Activated CD4-positive, alpha-beta T cell treated with anti-CD3 and anti-CD28 coated beads, Interleukin-2, amount 10 ng/mL, durations not matched to agents 24 days and 14 days (primary cell): ENCODE measurements at regions not wholly inside any gene's neighbourhood (a gene's known extent, or its start where the extent isn't known, plus 50 kb on each side); places are given as distances from the start of the nearest gene placed in this dataset.

ENCODE experiments used
- DNase-seq: peaks from one replicate; pipeline ENCODE4 v3.0.0; 2022
- H3K27ac Mint-ChIP-seq: one replicate; pipeline ENCODE4 v1.8.0; 2022; ENCODE audit warnings: mild to moderate bottlenecking, mixed read lengths
- H3K27me3 Mint-ChIP-seq: one replicate; pipeline ENCODE4 v1.8.0; 2022; ENCODE audit warnings: mixed read lengths
- H3K36me3 Mint-ChIP-seq: one replicate; pipeline ENCODE4 v1.8.0; 2022; ENCODE audit warnings: low read depth, mild to moderate bottlenecking, mixed read lengths
- H3K4me1 Mint-ChIP-seq: one replicate; pipeline ENCODE4 v1.8.0; 2021; ENCODE audit warnings: mixed read lengths
- H3K4me3 Mint-ChIP-seq: one replicate; pipeline ENCODE4 v1.8.0; 2022; ENCODE audit warnings: mild to moderate bottlenecking, moderate library complexity, mixed read lengths
- H3K9me3 Mint-ChIP-seq: one replicate; pipeline ENCODE4 v1.8.0; 2021; ENCODE audit warnings: mixed read lengths
- intact Hi-C: fragments of 100-400 bp; cut with micrococcal nuclease; formaldehyde crosslinking; loops from one replicate; pipeline ENCODE4 v1.15.1; 2023

DNA sequence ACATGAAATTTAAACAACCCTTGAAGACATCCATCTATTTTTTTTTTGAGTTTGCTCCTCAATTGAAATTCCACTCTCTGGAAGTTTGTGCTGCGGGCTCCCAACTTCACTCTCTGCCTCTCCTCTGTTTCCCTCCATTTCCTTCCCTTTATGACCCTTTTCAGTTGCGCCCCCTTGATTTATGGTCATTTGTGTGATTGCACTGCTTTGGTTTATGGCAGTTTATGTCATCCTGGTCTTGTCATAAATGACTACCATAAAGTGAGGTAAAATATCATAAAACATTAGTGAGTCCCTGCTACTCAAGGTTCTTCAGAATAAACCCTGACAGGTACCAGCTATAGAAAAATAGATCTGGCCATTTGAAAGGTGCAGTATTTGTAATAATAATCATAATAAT lies 348.3 kb upstream of the ZFP64 start:
- intact Hi-C loops, result no loop called here
- H3K4me1 Mint-ChIP-seq, result no peaks in the 10 kb centered on the region
- H3K36me3 Mint-ChIP-seq, result no peaks in the 10 kb centered on the region
- H3K9me3 Mint-ChIP-seq, result peaks cover 3% of the 10 kb centered on the region
- no peak overlapping the region for H3K27ac Mint-ChIP-seq
- DNase-seq, result no peak
- no peak overlapping the region for H3K4me3 Mint-ChIP-seq
- peaks cover 1% of the 10 kb centered on the region for H3K27me3 Mint-ChIP-seq

GRCh38 chr20:52536841-52537400 lies 345.3 kb upstream of the ZFP64 start:
- DNase-seq, result no peak
- no peak overlapping the region for H3K4me3 Mint-ChIP-seq
- peaks cover 6% of the 10 kb centered on the region for H3K9me3 Mint-ChIP-seq
- H3K36me3 Mint-ChIP-seq, result no peaks in the 10 kb centered on the region
- no peaks in the 10 kb centered on the region for H3K4me1 Mint-ChIP-seq
- intact Hi-C loops, result no loop called here
- H3K27me3 Mint-ChIP-seq, result peaks cover 1% of the 10 kb centered on the region
- no peak overlapping the region for H3K27ac Mint-ChIP-seq

DNA sequence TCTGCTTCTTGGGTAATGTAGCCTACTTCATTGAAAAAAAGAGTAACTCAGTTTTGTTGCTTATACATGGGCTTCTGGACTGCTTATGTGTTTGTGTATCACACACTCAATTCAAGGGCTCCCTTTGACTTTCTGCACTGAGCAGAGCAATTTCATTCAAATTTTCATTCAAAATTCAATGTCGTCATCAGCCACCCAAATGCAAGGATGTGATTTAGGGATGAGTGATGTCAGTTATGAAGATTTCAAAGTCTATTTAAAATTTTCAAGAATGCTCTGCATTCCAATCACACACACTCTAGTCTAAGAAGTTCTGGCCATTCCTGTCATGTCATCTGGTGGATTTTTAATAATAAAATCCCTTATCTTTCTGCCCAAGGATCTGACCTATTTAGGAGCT lies 344.5 kb upstream of the ZFP64 start:
- no peaks in the 10 kb centered on the region for H3K36me3 Mint-ChIP-seq
- no peak overlapping the region for H3K27ac Mint-ChIP-seq
- peaks cover 1% of the 10 kb centered on the region for H3K27me3 Mint-ChIP-seq
- no peak for DNase-seq
- intact Hi-C loops, result no loop called here
- H3K9me3 Mint-ChIP-seq, result peaks cover 6% of the 10 kb centered on the region
- H3K4me1 Mint-ChIP-seq, result no peaks in the 10 kb centered on the region
- H3K4me3 Mint-ChIP-seq, result no peak overlapping the region

DNA sequence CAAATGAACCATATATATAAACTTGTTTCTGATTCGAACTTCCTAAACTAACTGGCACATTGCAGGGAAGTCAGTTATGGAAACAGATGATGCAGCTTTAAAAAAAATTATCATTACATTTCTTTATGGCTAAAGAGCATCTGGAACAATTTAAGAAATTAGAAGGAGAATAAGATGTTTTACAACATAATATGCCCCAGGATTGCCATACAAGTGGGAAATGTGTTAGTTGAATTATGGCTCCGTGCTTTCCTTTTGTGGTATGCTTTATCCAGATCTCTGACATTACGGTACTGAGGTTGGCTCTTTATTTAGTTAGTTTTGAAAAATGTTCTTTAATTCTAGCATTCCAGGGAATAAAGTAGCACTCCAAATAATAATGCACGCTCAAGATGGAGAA lies 343.0 kb upstream of the ZFP64 start:
- no peak overlapping the region for H3K27ac Mint-ChIP-seq
- no peak overlapping the region for H3K4me3 Mint-ChIP-seq
- H3K36me3 Mint-ChIP-seq, result no peaks in the 10 kb centered on the region
- intact Hi-C loops, result no loop called here
- no peak for DNase-seq
- H3K9me3 Mint-ChIP-seq, result peaks cover 3% of the 10 kb centered on the region
- no peaks in the 10 kb centered on the region for H3K27me3 Mint-ChIP-seq
- H3K4me1 Mint-ChIP-seq, result no peaks in the 10 kb centered on the region

DNA sequence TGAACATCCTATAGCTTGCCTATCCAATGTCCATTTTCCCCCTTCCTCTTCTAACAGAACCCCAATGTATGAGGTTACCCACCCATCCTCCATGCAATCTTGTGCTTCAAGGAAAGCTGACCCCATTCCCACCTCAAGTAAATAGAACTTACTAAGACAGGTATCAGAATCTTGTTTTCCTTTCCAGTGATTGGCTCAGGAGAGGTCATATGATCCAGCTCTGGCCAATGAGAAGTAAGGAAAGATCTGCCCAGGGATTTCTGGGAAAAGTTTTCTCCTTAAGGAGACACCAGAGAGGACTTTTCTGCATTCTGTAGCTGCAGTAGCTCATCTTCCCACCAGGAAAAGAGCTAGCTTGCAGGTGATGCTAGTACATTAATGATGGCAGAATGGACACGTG lies 341.8 kb upstream of the ZFP64 start:
- no peaks in the 10 kb centered on the region for H3K36me3 Mint-ChIP-seq
- no peaks in the 10 kb centered on the region for H3K4me1 Mint-ChIP-seq
- H3K27ac Mint-ChIP-seq, result no peak overlapping the region
- peaks cover 3% of the 10 kb centered on the region for H3K9me3 Mint-ChIP-seq
- DNase-seq, result no peak
- no peak overlapping the region for H3K4me3 Mint-ChIP-seq
- intact Hi-C loops, result no loop called here
- no peaks in the 10 kb centered on the region for H3K27me3 Mint-ChIP-seq

DNA sequence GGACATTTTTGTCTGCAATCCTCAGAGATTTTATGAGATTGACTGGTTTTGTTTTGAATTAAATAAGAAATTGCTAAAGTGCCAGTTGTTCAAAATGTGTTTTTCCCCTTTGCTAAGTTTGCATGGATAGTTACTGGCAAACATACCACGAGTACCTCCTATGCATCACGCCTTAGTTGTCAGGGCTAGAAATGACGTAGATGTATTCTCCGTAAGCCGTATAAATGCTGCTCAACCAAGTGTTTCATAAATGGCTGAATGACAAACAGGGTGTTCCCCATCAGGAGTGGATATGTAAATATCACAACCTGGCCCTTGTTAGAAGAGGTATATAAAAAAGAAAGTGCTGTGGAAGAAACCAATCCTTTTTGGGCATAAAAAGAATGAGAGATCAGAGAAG lies 341.1 kb upstream of the ZFP64 start:
- no peak overlapping the region for H3K4me3 Mint-ChIP-seq
- no peaks in the 10 kb centered on the region for H3K4me1 Mint-ChIP-seq
- DNase-seq, result no peak
- no peaks in the 10 kb centered on the region for H3K27me3 Mint-ChIP-seq
- no peak overlapping the region for H3K27ac Mint-ChIP-seq
- intact Hi-C loops, result no loop called here
- peaks cover 3% of the 10 kb centered on the region for H3K9me3 Mint-ChIP-seq
- H3K36me3 Mint-ChIP-seq, result no peaks in the 10 kb centered on the region

DNA sequence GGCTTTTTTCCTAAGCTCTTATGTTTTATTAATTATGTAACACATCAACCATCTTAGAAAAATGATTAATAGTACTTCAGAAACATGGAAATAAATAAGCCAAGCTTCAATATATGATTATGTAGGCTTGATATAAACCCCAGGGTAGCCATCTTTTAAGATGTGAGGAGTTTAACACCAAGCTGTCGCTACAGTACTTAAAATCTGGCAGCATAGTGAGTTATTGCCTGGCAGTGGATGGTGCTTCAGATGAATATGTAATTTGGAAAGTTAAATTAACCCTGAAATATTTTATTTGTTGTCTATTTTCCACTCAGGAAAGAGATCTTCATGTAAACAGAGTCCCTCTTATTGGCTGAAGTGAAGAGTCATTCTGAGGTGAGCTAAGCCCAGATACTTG lies 339.0 kb upstream of the ZFP64 start:
- Mint-ChIP-seq H3K27ac (no peak overlapping the region), H3K4me1 (no peaks in the 10 kb centered on the region), H3K27me3 (no peaks in the 10 kb centered on the region), H3K36me3 (no peaks in the 10 kb centered on the region), H3K9me3 (peaks cover 3% of the 10 kb centered on the region), H3K4me3 (no peak overlapping the region)
- DNase-seq, result no peak
- intact Hi-C loops, result no loop called here

DNA sequence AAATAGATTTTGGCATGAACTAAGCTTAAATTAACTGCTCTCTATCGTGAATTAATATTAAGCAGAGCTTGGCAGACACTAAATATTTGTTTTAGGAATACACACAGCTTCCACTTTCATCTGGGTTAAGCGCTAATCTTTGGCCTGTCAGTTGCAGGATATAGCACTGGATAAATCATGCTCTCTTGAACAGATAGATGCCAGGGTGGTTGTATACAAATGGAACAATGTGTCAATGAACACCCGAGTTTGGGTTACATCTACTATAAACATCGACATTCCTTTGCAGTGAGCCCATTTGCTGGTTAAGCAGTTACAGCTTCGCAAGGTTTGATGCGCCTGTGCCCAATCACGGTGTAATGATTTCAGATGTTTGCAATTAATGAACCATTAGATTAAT lies 338.2 kb upstream of the ZFP64 start:
- Mint-ChIP-seq H3K9me3 (peaks cover 2% of the 10 kb centered on the region), H3K27me3 (no peaks in the 10 kb centered on the region), H3K4me3 (no peak overlapping the region), H3K27ac (no peak overlapping the region), H3K36me3 (no peaks in the 10 kb centered on the region), H3K4me1 (no peaks in the 10 kb centered on the region)
- DNase-seq, result no peak
- intact Hi-C loops, result no loop called here

DNA sequence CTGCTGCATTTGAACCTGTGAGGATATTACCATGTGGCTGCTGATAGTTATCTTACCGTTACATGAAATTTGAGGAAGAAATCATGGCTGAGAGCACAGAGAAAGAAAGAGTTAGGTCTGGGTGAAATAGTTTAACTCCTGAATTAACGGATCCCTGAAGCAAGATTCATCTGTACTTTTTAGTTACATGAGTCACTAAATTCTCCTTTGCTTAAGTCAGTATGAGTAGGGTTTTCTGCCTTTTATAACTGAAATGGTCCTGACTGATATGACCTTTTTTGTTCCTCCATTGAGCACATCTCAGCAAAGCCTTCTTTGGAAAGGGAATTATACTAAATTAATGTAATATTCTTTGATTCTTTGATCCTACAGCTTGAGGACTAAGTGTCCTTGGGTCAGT lies 333.3 kb upstream of the ZFP64 start:
- H3K9me3 Mint-ChIP-seq, result peaks cover 11% of the 10 kb centered on the region
- DNase-seq, result no peak
- H3K4me1 Mint-ChIP-seq, result no peaks in the 10 kb centered on the region
- no peaks in the 10 kb centered on the region for H3K36me3 Mint-ChIP-seq
- intact Hi-C loops, result no loop called here
- no peak overlapping the region for H3K4me3 Mint-ChIP-seq
- H3K27ac Mint-ChIP-seq, result no peak overlapping the region
- H3K27me3 Mint-ChIP-seq, result no peaks in the 10 kb centered on the region

- Mint-ChIP-seq H3K27ac (no peak overlapping the region), H3K9me3 (peaks cover 19% of the 10 kb centered on the region), H3K4me1 (no peaks in the 10 kb centered on the region), H3K27me3 (peaks cover 2% of the 10 kb centered on the region), H3K4me3 (no peak overlapping the region), H3K36me3 (no peaks in the 10 kb centered on the region)
- intact Hi-C loops, result no loop called here
- no peak for DNase-seq
These were observed 327.2 kb upstream of the ZFP64 start for GRCh38 chr20:52518735-52519134.

DNA sequence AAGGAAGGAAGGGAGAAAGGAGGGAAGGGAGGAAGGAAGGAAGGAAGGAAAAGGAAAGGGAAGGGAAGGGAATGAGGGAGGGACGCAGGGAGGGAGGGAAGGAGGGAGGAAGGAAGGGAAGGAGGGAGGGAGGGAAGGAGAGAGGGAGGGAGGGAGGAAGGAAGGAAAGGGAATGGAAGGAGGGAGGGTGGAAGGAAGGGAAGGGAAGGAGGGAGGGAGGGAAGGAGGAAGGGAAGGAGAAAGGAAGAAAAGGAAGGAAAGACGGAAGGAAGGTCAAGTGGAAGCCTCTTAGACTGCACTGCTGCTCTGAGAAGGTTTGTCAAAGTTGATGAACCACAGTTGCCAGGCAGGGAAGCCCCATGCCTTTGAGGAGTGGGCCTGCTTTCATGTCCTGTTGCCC lies 324.3 kb upstream of the ZFP64 start:
- Mint-ChIP-seq H3K27ac (no peak overlapping the region), H3K9me3 (peaks cover 13% of the 10 kb centered on the region), H3K4me3 (no peak overlapping the region), H3K36me3 (no peaks in the 10 kb centered on the region), H3K27me3 (peaks cover 2% of the 10 kb centered on the region), H3K4me1 (no peaks in the 10 kb centered on the region)
- intact Hi-C loops, result no loop called here
- DNase-seq, result no peak

GRCh38 chr20:52500157-52500556 lies 308.6 kb upstream of the ZFP64 start:
- H3K4me3 Mint-ChIP-seq, result no peak overlapping the region
- no peak for DNase-seq
- H3K36me3 Mint-ChIP-seq, result no peaks in the 10 kb centered on the region
- no peaks in the 10 kb centered on the region for H3K4me1 Mint-ChIP-seq
- H3K27ac Mint-ChIP-seq, result no peak overlapping the region
- peaks cover 5% of the 10 kb centered on the region for H3K9me3 Mint-ChIP-seq
- no peaks in the 10 kb centered on the region for H3K27me3 Mint-ChIP-seq
- intact Hi-C loops, result no loop called here

DNA sequence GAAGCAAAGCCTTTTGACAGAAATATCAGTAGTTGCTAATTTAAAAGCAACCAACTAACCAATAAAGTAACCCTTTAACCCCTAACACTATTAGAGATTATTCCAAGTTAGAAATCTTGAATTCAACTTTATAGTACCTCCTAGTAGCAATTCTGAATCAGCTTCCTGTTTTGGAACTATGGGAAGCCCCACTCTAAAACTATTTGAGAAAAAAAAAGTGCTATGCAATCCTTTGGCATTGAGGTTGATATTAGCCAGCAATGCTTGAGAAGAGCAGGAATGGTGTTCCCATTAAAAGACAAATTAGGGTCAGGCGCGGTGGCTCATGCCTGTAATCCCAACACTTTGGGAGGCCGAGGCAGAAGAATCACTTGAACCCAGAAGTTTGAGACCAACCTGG lies 306.2 kb upstream of the ZFP64 start:
- DNase-seq, result no peak
- intact Hi-C loops, result no loop called here
- no peak overlapping the region for H3K4me3 Mint-ChIP-seq
- no peaks in the 10 kb centered on the region for H3K9me3 Mint-ChIP-seq
- H3K27ac Mint-ChIP-seq, result no peak overlapping the region
- H3K4me1 Mint-ChIP-seq, result peaks cover 11% of the 10 kb centered on the region
- peaks cover 3% of the 10 kb centered on the region for H3K27me3 Mint-ChIP-seq
- H3K36me3 Mint-ChIP-seq, result no peaks in the 10 kb centered on the region

- intact Hi-C loops, result no loop called here
- H3K27ac Mint-ChIP-seq, result no peak overlapping the region
- H3K36me3 Mint-ChIP-seq, result no peaks in the 10 kb centered on the region
- peaks cover 11% of the 10 kb centered on the region for H3K4me1 Mint-ChIP-seq
- peaks cover 3% of the 10 kb centered on the region for H3K27me3 Mint-ChIP-seq
- DNase-seq, result no peak
- H3K4me3 Mint-ChIP-seq, result no peak overlapping the region
- H3K9me3 Mint-ChIP-seq, result peaks cover 4% of the 10 kb centered on the region
These were observed 304.6 kb upstream of the ZFP64 start for GRCh38 chr20:52496191-52496590.

DNA sequence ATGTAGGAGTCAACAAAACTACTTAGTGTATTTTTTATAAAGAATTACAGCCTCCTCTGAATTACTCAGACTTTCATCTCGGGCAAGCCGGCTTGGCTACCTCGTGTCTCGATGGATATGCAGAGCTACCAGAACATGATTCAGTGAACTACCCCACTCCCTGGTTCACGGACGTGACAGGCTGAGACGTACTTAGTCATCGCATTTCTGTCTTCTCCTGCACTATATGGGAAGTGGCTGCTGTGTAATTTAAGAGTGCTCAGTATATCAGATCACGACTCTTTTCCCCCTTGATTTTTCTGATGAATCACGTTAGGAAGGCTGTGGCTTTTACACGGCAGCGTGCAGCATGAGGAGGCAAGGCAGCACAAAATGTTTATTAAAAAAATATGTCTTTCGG lies 302.7 kb upstream of the ZFP64 start:
- intact Hi-C loops, result no loop called here
- peak overlapping the region; percentile 42 for H3K4me3 Mint-ChIP-seq

More for the DNA sequence above, 302.7 kb upstream of the ZFP64 start:
- Mint-ChIP-seq H3K27me3 (peaks cover 3% of the 10 kb centered on the region), H3K36me3 (no peaks in the 10 kb centered on the region), H3K27ac (no peak overlapping the region), H3K4me1 (peaks cover 11% of the 10 kb centered on the region), H3K9me3 (peaks cover 4% of the 10 kb centered on the region)
- DNase-seq, result peak; percentile 62
